ENCODE measurements at regions not wholly inside any gene's neighbourhood (a gene's known extent, or its start where the extent isn't known, plus 50 kb on each side); places are given as distances from the start of the nearest gene placed in this dataset.
A peak's percentile ranks its signal among the peaks of the same experiment; 100 is the strongest.

DNA sequence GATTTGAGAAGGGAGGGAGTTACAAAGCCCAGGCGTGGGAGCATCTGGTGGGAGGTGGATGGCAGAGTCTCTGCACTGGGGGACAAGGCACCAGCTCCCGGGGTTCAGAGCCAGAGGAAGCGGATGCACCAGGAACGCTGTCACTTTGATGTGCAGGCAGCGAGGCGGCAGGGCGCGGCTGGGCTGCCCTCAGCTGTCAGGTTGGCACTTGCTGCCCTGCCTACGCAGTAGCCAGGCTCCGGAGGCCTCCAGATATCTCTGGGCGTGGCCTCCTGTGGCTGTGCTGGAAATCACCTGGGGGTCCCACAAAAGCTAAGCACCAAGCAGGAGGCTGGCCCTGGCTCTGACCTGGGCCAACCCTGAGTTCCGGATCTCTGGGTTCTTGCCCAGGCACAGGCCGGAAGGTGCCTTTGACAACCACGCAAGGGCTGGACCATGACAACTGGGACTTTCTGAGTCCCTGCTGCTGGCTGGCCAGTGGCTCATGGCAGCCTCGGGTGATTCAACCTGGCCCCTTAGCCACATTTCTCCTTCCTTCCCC, 62.1 kb upstream of the MAP1LC3B2 start:
- no peak for DNase-seq

DNA sequence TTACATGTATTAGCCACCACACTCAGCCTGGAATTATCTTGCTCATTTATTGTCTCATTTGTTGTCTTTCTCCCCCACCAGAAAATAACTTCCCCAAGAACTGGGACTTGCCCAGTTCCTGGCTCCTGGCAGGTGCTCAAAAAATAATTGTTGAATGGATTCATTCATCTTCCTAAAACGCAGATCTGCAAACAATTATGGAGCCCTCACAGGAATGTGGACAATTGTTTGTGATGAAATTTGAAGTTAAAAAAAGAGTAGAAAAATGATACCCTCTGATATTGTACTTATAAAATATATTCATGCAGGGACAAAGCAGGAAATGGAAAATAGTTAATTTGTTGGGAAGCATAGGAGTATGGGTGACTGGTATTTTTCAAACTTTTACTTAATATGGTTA, 60.7 kb upstream of the MAP1LC3B2 start:
- DNase-seq = no peak

DNA sequence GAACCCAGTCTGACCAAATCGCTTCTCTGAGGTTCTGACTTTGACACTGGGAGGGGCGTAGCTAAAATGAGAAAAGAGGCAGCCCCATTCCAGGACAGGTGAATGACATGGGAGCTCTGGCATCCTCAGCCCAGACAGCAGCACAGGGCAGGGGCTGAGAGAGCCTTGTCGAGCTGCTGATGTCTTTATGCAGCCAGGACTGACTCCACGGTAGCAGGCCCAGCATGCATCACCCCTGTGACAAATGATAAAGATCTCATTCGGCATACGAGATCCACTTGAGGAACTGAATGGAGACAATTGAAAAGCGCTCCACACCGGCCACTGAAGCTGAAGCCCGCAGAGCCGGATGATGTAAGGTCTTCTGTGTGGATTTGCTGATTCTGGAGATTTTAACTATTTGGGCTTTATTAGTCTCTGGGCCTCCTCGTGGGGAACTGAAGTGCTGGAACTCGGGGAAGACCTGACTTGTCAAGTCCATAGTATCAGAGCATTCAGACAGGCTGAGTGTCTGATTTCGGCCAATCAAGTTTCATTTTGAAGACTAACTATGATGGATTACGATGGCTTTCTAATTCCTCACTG, 56.9 kb upstream of the MAP1LC3B2 start:
- DNase-seq = no peak

DNA sequence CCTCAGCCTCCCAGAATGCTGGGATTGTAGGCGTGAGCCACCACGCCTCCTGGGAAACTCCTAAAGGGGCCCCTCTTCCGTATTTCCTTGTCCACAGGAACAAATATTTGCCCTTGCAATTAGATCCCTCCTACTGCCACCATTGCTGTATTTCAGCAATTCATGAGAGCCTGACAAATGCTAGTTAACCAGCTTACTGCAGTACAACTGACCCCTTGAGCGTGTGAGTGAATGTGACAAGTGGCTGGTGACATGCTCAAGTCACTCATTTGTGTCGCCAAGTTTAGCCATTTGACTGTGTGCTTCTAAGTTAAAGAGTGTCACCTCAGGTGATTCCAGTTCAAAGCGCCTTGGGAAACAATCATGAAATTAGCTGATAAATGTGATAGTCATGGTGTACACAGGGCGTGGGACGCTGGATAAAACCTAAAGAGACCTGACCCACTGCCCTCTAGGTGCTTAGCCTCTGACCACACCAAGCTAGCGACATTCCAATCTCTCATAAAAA, 56.1 kb upstream of the MAP1LC3B2 start:
- DNase-seq = no peak

DNA sequence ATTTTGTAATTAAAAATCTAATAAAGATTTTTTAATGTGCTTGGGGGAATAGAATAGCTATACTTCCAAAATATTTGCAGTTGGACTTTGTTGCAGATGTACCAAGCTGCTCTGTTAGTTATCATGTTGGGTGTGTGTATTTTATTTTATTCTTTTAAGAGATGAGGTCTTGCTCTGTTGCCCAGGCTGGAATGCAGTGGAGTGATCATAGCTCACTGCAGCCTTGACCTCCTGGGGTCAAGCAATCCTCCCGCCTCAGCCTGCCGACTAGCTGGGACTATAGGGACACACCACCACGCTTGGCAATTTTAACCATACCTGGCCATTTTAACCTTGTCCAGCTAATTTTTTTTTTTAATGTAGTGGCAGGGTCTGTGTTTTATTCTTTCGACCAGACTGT, 54.7 kb upstream of the MAP1LC3B2 start:
- DNase-seq = no peak

DNA sequence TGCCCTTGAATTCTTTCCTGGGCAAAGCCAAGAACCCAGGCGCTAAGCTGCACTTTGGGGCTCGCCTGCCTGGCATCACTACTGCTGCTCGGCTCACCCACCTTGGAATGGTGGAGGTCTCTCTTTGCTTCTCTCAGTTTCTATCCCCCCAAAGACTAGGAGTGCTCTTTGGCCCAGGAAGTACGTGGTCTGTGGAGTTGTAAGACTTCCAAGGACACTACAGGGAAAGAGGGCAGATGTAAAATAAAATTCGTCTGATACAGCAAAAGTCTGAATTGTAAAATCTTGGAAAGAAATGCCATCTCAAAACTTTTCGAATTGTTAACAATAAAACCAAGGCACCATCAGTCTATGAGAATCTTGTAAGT, 52.5 kb upstream of the MAP1LC3B2 start:
- no peak for DNase-seq

DNA sequence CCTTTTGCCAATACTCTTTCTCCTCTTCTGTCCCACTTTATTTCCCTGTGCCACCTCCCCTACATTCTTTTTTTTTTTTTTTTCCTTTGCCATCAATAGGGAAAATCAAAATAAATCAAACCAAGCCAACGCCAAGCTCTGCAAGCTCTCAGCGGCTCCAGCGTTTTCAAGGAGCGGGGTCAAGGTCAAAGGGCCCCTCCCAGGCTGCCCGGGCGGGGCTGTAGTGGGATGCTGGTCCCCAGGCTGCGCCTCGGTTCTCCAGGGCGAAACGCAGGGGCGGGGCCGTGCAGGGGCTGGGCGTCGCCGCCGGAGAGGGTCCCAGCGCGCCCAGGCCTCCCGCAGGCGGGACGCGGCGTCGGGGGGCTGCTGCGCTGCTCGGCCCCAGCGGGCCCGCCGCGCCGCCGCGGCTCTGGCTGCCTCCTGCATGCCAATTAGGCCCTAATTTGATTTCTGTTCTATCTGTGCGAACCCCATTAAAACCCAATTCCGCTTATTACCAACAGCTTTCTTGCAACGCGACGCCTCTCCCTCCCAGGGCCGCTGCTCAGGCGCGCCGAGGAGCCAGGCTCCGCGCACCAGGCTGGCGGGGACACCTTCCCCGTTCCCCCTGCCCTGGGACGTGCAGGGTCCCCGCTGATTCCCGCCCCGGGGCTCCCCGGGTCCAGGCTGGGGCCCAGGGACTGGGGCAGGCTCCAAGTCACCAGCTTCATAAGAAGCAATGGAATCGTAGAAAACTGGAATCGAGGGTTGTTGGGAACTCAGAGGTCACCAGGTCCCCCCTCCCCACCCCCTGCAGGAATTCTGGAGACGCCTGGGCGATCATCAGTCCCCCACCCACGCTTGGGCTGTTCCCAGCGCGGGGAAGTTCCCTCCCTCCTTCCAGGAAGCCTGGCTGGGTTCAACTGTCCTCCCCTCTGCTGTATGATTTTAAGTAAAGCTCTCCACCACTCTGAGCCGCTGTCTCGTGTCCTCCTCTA, 50.7 kb upstream of the MAP1LC3B2 start:
- DNase-seq = peak; percentile 63
